ENCODE measurements at regions not wholly inside any gene's neighbourhood (a gene's known extent, or its start where the extent isn't known, plus 50 kb on each side); places are given as distances from the start of the nearest gene placed in this dataset.
"Not testable (repeated sequence)": the region's sequence is repeated elsewhere in the genome, so short reads cannot be mapped to it uniquely, and the experiment has no call there.

DNA sequence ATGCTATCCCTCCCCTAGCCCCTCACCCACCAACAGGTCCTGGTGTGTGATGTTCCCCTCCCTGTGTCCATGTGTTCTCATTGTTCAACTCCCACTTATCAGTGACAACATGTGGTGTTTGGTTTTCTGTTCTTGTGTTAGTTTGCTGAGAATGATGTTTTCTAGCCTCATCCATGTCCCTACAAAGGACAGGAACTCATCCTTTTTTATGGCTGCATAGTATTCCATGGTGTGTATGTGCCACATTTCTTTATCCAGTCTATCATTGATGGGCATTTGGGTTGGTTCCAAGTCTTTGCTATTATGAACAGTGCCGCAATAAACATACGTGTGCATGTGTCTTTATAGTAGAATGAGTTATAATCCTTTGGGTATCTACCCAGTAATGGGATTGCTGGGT lies 120.4 kb upstream of the PODXL start:
- not testable (repeated sequence) for TF ChIP-seq RCOR1 (IDR thresholded peaks at IDR 0.05; ENCODE audit: low read length); GABPA (IDR thresholded peaks at IDR 0.05; ENCODE audit: low read depth); EZH2phosphoT487 (IDR thresholded peaks at IDR 0.05; ENCODE audit: borderline replicate concordance, low read depth); SIN3A (IDR thresholded peaks at IDR 0.05; ENCODE audit: borderline replicate concordance, low read depth, low read length); JUND (IDR thresholded peaks at IDR 0.05)
- TF ChIP-seq, protein P1, sequence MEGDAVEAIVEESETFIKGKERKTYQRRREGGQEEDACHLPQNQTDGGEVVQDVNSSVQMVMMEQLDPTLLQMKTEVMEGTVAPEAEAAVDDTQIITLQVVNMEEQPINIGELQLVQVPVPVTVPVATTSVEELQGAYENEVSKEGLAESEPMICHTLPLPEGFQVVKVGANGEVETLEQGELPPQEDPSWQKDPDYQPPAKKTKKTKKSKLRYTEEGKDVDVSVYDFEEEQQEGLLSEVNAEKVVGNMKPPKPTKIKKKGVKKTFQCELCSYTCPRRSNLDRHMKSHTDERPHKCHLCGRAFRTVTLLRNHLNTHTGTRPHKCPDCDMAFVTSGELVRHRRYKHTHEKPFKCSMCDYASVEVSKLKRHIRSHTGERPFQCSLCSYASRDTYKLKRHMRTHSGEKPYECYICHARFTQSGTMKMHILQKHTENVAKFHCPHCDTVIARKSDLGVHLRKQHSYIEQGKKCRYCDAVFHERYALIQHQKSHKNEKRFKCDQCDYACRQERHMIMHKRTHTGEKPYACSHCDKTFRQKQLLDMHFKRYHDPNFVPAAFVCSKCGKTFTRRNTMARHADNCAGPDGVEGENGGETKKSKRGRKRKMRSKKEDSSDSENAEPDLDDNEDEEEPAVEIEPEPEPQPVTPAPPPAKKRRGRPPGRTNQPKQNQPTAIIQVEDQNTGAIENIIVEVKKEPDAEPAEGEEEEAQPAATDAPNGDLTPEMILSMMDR (IDR thresholded peaks at IDR 0.05) = not testable (repeated sequence)
- TF ChIP-seq, protein P2, sequence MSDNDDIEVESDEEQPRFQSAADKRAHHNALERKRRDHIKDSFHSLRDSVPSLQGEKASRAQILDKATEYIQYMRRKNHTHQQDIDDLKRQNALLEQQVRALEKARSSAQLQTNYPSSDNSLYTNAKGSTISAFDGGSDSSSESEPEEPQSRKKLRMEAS (IDR thresholded peaks at IDR 0.05; ENCODE audit: low read depth) = not testable (repeated sequence)
- TF ChIP-seq, protein P3, sequence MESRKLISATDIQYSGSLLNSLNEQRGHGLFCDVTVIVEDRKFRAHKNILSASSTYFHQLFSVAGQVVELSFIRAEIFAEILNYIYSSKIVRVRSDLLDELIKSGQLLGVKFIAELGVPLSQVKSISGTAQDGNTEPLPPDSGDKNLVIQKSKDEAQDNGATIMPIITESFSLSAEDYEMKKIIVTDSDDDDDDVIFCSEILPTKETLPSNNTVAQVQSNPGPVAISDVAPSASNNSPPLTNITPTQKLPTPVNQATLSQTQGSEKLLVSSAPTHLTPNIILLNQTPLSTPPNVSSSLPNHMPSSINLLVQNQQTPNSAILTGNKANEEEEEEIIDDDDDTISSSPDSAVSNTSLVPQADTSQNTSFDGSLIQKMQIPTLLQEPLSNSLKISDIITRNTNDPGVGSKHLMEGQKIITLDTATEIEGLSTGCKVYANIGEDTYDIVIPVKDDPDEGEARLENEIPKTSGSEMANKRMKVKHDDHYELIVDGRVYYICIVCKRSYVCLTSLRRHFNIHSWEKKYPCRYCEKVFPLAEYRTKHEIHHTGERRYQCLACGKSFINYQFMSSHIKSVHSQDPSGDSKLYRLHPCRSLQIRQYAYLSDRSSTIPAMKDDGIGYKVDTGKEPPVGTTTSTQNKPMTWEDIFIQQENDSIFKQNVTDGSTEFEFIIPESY (IDR thresholded peaks at IDR 0.05; ENCODE audit: borderline replicate concordance, low read depth) = not testable (repeated sequence)
- TF ChIP-seq, protein P4, sequence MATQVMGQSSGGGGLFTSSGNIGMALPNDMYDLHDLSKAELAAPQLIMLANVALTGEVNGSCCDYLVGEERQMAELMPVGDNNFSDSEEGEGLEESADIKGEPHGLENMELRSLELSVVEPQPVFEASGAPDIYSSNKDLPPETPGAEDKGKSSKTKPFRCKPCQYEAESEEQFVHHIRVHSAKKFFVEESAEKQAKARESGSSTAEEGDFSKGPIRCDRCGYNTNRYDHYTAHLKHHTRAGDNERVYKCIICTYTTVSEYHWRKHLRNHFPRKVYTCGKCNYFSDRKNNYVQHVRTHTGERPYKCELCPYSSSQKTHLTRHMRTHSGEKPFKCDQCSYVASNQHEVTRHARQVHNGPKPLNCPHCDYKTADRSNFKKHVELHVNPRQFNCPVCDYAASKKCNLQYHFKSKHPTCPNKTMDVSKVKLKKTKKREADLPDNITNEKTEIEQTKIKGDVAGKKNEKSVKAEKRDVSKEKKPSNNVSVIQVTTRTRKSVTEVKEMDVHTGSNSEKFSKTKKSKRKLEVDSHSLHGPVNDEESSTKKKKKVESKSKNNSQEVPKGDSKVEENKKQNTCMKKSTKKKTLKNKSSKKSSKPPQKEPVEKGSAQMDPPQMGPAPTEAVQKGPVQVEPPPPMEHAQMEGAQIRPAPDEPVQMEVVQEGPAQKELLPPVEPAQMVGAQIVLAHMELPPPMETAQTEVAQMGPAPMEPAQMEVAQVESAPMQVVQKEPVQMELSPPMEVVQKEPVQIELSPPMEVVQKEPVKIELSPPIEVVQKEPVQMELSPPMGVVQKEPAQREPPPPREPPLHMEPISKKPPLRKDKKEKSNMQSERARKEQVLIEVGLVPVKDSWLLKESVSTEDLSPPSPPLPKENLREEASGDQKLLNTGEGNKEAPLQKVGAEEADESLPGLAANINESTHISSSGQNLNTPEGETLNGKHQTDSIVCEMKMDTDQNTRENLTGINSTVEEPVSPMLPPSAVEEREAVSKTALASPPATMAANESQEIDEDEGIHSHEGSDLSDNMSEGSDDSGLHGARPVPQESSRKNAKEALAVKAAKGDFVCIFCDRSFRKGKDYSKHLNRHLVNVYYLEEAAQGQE (IDR thresholded peaks at IDR 0.05; ENCODE audit: low read depth, low read length) = not testable (repeated sequence)

Data from SK-N-SH (cell line).